SK-N-SH treated with all-trans-retinoic acid at 6 μM for 48 hours (cell line): ENCODE measurements at regions not wholly inside any gene's neighbourhood (a gene's known extent, or its start where the extent isn't known, plus 50 kb on each side); places are given as distances from the start of the nearest gene placed in this dataset.

Experiments
- ATAC-seq: fragments of 200-7000 bp; cut with Tn5 transposase; 3 replicates; pipeline ENCODE4 v1.9.1; 2020; ENCODE audit warnings: mild to moderate bottlenecking, moderate library complexity
- ARNTL ChIP-seq: fragments of 450-650 bp; formaldehyde crosslinking; IDR thresholded peaks from 2 replicates; pipeline ENCODE4 v1.5.0; 2020; ENCODE audit warnings: low read depth, mild to moderate bottlenecking, moderate library complexity, borderline replicate concordance
- BACH2 ChIP-seq: fragments of 250-450 bp; sonication (Bioruptor Pico); IDR thresholded peaks from 2 replicates; pipeline ENCODE4 v1.9.0; 2021; ENCODE audit warnings: mild to moderate bottlenecking, borderline replicate concordance
- CSDC2 ChIP-seq: fragments of 250-450 bp; sonication (Bioruptor Pico); IDR thresholded peaks from 2 replicates; pipeline ENCODE4 v1.5.0; 2020; ENCODE audit warnings: mild to moderate bottlenecking, moderate library complexity
- PPARA ChIP-seq: fragments of 250-450 bp; sonication (Bioruptor Pico); IDR thresholded peaks from 2 replicates; pipeline ENCODE4 v1.5.0; 2020; ENCODE audit warnings: mild to moderate bottlenecking, borderline replicate concordance
- TCF4 ChIP-seq: fragments of 250-450 bp; sonication (Bioruptor Pico); IDR thresholded peaks from 2 replicates; pipeline ENCODE4 v1.8.0; 2021; ENCODE audit warnings: mild to moderate bottlenecking, moderate library complexity, borderline replicate concordance
- ZFP30 ChIP-seq: fragments of 450-650 bp; formaldehyde crosslinking; IDR thresholded peaks from 2 replicates; pipeline ENCODE4 v1.5.0; 2022; ENCODE audit warnings: mild to moderate bottlenecking, moderate library complexity
- ZNF565 ChIP-seq: fragments of 450-650 bp; formaldehyde crosslinking; conservative IDR thresholded peaks from 2 replicates; pipeline ENCODE4 v1.5.0; 2020; ENCODE audit warnings: low read depth, mild to moderate bottlenecking, moderate library complexity
- ZNF70 ChIP-seq: fragments of 450-650 bp; formaldehyde crosslinking; IDR thresholded peaks from 2 replicates; pipeline ENCODE4 v1.5.0; 2020; ENCODE audit warnings: mild to moderate bottlenecking, moderate library complexity
- TF ChIP-seq, protein P1 (sequence below): fragments of 250-450 bp; sonication (Bioruptor Pico); IDR thresholded peaks from 2 replicates; pipeline ENCODE4 v1.5.1; 2021; ENCODE audit warnings: mild to moderate bottlenecking, moderate library complexity
- TF ChIP-seq, protein P2 (sequence below): fragments of 250-450 bp; sonication (Bioruptor Pico); IDR thresholded peaks from 2 replicates; pipeline ENCODE4 v1.5.1; 2020; ENCODE audit warnings: low read depth, mild to moderate bottlenecking, moderate library complexity
- TF ChIP-seq, protein P3 (sequence below): fragments of 250-450 bp; sonication (Bioruptor Pico); IDR thresholded peaks from 2 replicates; pipeline ENCODE4 v1.5.0; 2020; ENCODE audit warnings: mild to moderate bottlenecking, moderate library complexity
- TF ChIP-seq, protein P4 (sequence below): fragments of 250-450 bp; sonication (Bioruptor Pico); IDR thresholded peaks from 2 replicates; pipeline ENCODE4 v1.8.0; 2020; ENCODE audit warnings: mild to moderate bottlenecking, moderate library complexity, borderline replicate concordance

DNA sequence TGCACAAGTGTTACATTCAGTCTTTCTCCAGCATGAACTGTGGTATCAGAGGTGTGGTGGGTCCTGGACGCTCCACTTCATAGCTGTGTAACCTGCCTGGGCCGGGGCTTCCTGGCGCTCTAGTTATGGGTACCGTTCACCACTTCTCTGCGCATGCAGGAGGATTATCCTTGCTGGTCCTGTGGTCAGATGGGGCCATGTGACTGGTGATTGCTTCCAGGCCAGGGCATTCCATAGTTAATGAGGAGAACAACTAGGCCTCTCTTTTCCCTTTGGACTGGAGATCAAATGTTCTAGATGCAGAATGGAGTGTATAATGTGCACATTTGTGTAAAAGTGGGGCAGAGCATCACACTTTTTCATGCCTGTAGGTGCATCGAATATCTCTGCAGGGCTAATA, 444.0 kb downstream of the AACS start (continued):
- TF ChIP-seq ZNF70 (CRISPR knock-in tag) (no peak), ARNTL (CRISPR knock-in tag) (no peak)

DNA sequence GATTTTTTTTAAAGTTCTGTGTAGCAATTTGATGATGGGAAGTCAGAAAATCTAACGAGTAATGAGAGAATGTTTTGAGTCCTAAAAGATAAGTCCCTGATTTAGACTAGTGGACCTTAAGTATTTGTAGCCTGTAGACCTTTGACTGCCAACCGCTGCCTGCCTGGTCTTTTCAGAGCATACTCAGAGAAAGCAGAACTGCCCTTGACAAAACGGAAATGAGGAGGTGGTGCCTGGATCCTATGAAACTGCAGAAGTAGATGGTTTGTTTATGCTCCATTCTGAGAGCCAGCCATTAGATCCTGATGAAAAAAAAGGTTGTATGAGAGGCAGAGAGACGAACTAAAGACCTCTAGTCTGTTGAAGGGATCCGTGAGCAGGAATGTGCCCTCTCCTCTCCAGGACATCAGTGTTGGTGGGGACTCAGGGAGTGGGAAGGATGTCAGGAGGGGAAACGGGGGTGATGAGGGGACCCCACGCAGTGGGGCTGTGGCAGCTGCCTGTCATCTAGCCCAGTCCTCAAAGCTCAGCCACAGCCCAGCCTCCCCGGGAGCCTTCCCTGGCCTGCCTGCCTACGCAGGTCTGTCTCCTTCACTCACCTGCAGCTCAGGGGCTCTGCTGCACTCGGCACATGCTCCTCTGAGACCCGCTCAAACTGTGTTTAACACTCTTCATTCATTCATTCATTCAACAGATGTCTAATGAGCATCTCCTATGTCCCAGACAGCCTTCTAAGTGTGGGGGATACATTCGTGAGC, 447.5 kb downstream of the AACS start:
- TF ChIP-seq ZFP30: no peak
- no peak for TF ChIP-seq ZNF565 (CRISPR knock-in tag)
- TF ChIP-seq, protein P1, sequence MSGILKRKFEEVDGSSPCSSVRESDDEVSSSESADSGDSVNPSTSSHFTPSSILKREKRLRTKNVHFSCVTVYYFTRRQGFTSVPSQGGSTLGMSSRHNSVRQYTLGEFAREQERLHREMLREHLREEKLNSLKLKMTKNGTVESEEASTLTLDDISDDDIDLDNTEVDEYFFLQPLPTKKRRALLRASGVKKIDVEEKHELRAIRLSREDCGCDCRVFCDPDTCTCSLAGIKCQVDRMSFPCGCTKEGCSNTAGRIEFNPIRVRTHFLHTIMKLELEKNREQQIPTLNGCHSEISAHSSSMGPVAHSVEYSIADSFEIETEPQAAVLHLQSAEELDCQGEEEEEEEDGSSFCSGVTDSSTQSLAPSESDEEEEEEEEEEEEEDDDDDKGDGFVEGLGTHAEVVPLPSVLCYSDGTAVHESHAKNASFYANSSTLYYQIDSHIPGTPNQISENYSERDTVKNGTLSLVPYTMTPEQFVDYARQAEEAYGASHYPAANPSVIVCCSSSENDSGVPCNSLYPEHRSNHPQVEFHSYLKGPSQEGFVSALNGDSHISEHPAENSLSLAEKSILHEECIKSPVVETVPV: no peak
- no peak for TF ChIP-seq CSDC2 (CRISPR knock-in tag)
- TF ChIP-seq, protein P2, sequence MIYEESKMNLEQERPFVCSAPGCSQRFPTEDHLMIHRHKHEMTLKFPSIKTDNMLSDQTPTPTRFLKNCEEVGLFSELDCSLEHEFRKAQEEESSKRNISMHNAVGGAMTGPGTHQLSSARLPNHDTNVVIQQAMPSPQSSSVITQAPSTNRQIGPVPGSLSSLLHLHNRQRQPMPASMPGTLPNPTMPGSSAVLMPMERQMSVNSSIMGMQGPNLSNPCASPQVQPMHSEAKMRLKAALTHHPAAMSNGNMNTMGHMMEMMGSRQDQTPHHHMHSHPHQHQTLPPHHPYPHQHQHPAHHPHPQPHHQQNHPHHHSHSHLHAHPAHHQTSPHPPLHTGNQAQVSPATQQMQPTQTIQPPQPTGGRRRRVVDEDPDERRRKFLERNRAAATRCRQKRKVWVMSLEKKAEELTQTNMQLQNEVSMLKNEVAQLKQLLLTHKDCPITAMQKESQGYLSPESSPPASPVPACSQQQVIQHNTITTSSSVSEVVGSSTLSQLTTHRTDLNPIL: no peak
- TF ChIP-seq ZNF70 (CRISPR knock-in tag): no peak
- ATAC-seq: no peak

DNA sequence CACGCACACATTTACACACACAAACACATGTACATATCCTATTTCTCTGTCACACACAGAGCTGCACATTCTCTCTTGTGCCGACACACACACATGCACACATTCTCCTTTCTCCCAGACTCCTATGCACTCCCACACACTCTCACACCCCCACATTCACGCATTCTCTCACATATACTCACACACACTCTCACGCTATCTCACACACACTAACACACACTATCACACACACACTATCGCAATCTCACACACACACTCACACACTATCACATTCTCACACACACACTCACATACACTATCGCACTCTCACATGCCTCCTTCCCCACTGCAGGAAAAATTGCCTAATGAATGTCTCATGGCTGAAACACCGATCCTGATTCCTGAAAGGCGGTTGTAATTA, 450.7 kb downstream of the AACS start:
- no peak for ATAC-seq

DNA sequence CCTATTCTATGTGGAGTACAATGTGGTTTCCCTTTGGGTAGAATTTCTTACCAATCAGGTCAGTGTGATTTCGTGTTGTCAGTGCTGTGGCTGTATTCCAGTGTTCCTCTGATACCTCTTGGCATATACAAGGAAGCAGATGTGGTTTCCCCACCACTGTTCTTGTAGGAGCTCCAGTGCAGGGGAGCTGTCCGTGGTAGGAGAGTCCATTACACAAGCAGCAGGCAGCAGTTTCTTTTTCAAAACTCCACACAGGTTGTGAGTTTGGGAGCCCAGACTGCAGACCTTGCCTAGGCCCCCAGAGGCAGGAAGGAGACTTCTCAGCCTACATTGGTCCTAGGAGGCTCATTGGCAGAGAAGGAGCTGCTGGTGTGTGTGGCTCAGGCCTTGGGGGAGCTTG, 452.8 kb downstream of the AACS start:
- ATAC-seq: no peak
- TF ChIP-seq PPARA (CRISPR knock-in tag) (no peak), BACH2 (CRISPR knock-in tag) (no peak), ZNF565 (CRISPR knock-in tag) (no peak)
- TF ChIP-seq, protein P1: no peak
- TF ChIP-seq, protein P3, sequence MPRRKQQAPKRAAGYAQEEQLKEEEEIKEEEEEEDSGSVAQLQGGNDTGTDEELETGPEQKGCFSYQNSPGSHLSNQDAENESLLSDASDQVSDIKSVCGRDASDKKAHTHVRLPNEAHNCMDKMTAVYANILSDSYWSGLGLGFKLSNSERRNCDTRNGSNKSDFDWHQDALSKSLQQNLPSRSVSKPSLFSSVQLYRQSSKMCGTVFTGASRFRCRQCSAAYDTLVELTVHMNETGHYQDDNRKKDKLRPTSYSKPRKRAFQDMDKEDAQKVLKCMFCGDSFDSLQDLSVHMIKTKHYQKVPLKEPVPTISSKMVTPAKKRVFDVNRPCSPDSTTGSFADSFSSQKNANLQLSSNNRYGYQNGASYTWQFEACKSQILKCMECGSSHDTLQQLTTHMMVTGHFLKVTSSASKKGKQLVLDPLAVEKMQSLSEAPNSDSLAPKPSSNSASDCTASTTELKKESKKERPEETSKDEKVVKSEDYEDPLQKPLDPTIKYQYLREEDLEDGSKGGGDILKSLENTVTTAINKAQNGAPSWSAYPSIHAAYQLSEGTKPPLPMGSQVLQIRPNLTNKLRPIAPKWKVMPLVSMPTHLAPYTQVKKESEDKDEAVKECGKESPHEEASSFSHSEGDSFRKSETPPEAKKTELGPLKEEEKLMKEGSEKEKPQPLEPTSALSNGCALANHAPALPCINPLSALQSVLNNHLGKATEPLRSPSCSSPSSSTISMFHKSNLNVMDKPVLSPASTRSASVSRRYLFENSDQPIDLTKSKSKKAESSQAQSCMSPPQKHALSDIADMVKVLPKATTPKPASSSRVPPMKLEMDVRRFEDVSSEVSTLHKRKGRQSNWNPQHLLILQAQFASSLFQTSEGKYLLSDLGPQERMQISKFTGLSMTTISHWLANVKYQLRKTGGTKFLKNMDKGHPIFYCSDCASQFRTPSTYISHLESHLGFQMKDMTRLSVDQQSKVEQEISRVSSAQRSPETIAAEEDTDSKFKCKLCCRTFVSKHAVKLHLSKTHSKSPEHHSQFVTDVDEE (CRISPR knock-in tag): no peak

More for the DNA sequence above, 450.7 kb downstream of the AACS start:
- TF ChIP-seq, protein P2: no peak
- TF ChIP-seq, protein P4, sequence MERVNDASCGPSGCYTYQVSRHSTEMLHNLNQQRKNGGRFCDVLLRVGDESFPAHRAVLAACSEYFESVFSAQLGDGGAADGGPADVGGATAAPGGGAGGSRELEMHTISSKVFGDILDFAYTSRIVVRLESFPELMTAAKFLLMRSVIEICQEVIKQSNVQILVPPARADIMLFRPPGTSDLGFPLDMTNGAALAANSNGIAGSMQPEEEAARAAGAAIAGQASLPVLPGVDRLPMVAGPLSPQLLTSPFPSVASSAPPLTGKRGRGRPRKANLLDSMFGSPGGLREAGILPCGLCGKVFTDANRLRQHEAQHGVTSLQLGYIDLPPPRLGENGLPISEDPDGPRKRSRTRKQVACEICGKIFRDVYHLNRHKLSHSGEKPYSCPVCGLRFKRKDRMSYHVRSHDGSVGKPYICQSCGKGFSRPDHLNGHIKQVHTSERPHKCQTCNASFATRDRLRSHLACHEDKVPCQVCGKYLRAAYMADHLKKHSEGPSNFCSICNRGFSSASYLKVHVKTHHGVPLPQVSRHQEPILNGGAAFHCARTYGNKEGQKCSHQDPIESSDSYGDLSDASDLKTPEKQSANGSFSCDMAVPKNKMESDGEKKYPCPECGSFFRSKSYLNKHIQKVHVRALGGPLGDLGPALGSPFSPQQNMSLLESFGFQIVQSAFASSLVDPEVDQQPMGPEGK (CRISPR knock-in tag): no peak
- TF ChIP-seq ZFP30: no peak
- no peak for TF ChIP-seq PPARA (CRISPR knock-in tag)
- TF ChIP-seq, protein P3 (CRISPR knock-in tag): no peak
- no peak for TF ChIP-seq TCF4 (CRISPR knock-in tag)
- TF ChIP-seq ZNF565 (CRISPR knock-in tag): no peak
- TF ChIP-seq, all 23 proteins: peak for 0
